ENCODE measurements at regions not wholly inside any gene's neighbourhood (a gene's known extent, or its start where the extent isn't known, plus 50 kb on each side); places are given as distances from the start of the nearest gene placed in this dataset.

GRCh38 chr13:97057176-97057575 is 62.9 kb upstream of the OXGR1 start:
- no peak for DNase-seq (ENCODE audit: low spot score)

DNA sequence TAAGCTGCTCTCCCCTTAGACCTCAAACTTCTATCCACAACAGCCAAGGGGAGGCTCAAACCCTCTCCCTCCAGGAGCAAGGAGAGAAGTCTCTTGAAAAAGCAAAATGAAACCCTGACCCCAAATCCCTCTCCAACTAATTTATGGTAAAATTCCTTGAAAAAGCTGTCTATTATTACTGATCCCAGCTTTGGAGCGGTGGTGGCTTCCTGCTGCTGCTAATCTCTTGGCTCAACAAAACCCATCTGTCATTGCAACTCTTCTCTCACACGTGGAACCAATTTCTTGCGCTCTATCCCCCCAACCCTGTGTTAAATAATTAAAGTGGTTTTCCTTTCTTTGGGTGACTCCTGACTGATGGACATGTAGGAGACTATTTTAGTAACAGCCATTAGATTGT is 64.1 kb upstream of the OXGR1 start:
- no peak for DNase-seq (ENCODE audit: low spot score)

DNA sequence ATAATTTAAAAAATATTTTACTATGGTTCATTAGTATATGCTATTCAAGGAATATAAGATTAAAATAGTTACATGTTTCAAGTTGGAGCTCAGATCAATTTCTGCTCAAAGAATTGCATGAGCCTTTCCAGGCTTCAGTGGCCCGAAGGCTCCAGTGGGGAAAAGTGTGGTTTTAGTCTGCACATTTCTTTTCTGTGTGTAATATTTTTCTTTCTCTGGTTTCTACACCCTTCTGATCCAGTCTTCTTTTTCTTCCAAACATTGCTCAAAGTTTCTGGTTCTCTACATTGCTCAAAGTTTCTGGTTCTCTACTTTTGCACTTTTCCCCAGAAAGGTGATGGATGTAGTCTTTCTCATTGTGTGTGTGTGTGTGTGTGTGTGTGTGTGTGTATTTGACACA is 64.7 kb upstream of the OXGR1 start:
- no peak for DNase-seq (ENCODE audit: low spot score)

GRCh38 chr13:97067017-97067895 is 73.0 kb upstream of the OXGR1 start:
- no peak for DNase-seq (ENCODE audit: low spot score)

DNA sequence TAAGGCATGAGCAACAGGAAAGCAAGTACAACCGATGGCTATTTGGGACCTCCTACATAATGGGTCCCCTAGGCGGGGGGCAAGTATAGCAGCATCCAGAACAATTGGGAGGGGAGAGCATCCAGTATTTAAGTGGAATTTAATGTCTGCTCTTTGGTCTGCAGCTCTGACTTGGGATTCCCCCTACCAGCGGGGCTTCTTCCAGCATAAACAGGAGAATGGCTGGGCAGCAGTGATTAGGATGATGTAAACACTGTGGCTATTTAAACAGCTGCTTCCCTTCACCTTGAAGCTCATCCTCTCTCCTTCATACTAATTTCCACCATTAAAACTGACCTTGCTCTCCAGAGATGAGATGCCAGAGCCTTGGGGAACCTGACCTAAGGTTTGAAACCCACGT is 73.9 kb upstream of the OXGR1 start:
- DNase-seq (ENCODE audit: low spot score) = no peak

DNA sequence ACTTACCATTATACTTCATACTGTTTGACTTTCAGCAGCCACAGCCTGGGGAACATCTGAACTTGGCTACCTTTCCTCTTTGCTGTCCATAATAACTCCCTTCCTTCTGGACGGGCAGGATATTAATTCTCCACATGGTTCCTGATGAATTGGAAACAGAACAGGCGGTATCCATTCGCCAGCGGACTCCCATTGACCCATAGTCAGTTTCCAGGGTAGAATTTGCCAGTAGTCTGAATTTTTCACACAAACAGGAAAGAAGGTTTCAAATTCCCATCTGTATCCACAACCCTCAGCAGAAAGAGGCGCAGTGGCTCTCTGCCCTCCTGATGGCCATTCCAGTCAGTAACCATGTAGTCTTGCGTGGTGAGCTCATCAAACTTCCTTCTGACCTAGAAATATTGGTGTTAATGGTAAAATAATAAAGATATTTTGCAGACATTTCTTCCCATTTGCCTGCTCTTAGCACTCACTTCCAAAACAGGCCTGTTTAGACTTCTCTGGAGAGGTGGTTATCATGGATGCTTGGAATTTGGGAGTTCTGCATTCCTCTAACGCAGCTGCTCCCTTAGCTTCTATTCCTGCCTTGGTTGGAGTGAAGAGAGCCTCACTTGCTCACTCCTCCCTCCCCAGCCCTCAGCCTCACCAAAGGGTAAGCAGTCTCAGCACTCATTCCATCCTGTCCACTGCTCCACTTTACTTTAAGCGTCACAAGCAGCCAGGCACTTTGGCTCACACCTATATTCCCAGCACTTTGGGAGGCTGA is 75.0 kb upstream of the OXGR1 start:
- no peak for DNase-seq (ENCODE audit: low spot score)

- no peak for DNase-seq (ENCODE audit: low spot score)
Measured at GRCh38 chr13:97072297-97072696, 78.0 kb upstream of the OXGR1 start.

- DNase-seq (ENCODE audit: low spot score) = no peak
Measured at GRCh38 chr13:97074618-97075017, 80.3 kb upstream of the OXGR1 start.

DNA sequence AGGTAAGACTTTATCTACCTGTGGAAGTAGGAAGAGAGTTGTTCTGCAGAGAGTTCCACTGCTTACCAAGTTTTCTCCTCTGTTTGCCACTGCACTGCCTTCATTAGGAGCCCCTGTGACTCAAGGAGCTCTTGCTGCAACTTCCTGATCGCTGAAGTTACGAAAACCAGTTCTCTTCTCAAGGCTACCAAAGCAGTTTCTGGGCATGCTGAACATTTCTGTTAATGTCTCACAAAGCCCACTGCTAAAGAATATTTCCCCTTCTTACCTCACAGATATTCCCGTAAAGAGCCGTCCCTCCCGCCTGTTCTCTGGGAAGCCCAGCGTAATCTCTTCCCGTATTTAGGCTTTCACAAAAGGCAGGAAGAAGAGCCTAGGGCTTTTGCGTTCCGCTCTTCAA is 82.6 kb upstream of the OXGR1 start:
- DNase-seq (ENCODE audit: low spot score) = no peak

GRCh38 chr13:97077341-97077740 is 83.1 kb upstream of the OXGR1 start:
- no peak for DNase-seq (ENCODE audit: low spot score)

GRCh38 chr13:97079726-97080125 is 85.5 kb upstream of the OXGR1 start:
- no peak for DNase-seq (ENCODE audit: low spot score)

GRCh38 chr13:97082461-97083207 is 88.4 kb upstream of the OXGR1 start:
- DNase-seq (ENCODE audit: low spot score) = no peak

- DNase-seq (ENCODE audit: low spot score) = no peak
Measured at GRCh38 chr13:97091196-97091595, 96.9 kb upstream of the OXGR1 start.

GRCh38 chr13:97100821-97101220 is 106.5 kb upstream of the OXGR1 start:
- no peak for DNase-seq (ENCODE audit: low spot score)

DNA sequence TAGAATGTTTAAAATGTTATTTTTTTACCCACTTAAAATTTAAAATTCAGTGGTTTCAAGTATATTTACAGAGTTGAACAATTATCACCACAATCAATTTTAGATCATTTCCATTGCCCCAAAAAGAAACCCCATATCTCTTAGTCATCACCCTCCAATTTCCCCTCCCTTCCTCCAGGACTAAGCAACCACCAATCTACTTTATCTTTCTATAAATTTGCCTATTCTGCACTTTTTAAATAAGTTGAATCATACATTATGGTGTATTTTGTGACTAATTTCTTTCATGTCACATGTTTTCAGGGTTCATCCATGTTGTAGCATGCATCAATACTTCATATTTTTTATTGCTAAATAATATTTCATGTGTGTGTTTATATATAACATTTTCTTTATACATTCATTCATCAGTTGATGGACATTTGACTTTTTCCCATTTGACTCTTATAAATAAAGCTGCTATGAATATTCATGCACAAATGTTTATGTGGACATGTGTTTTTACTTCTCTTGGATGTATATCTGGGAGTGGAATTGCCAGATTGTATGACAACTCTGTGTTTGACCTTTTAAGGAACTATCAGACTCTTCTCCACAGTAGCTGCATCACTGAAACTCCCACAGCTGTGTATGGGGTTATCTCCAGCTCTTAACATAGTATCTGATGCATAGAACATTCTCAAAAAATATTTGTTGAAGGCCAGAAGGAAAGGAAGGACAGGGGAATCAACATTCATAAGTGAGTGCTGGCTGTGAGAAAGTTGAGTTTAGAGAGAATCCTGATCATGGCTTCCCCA is 107.8 kb upstream of the OXGR1 start:
- DNase-seq (ENCODE audit: low spot score) = no peak

GRCh38 chr13:97106323-97106722 is 112.0 kb upstream of the OXGR1 start:
- no peak for DNase-seq (ENCODE audit: low spot score)

DNA sequence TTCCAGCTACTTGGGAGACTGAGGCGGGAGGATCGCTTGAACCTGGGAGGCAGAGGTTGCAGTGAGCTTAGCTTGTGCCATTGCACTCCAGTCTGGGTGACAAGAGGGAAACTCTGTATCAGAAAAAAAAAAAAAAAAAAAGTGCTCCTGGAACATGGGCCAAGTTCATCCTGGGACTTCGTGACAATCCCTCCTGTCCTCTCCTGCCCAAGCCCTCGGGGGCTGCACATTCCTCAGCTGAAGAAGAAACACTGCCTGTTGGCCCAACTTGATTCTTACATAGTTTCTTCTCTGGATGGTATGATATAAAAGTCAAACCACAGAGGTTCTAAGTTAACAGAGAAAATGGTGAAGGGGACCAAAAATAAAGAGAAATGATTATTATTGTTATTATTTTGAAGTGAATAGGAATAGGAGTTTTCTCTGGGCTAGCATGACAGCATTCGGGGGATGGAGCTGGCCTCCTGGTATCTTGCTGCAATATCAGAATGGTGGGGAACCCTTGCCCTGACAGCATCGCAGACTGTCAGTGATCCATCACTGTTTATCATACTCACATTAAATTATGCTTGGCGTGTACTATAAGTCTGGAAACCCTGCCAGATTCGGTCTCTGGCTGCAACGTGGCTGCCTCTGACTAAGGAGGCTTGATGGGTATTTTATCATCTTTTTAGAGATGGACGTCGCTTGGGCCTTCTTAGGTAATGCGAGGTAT is 113.7 kb upstream of the OXGR1 start:
- no peak for DNase-seq (ENCODE audit: low spot score)

- DNase-seq (ENCODE audit: low spot score) = no peak
Measured at GRCh38 chr13:97108530-97108900, 113.6 kb upstream of the MBNL2 start.

GRCh38 chr13:97109256-97109655 is 112.9 kb upstream of the MBNL2 start:
- no peak for DNase-seq (ENCODE audit: low spot score)

DNA sequence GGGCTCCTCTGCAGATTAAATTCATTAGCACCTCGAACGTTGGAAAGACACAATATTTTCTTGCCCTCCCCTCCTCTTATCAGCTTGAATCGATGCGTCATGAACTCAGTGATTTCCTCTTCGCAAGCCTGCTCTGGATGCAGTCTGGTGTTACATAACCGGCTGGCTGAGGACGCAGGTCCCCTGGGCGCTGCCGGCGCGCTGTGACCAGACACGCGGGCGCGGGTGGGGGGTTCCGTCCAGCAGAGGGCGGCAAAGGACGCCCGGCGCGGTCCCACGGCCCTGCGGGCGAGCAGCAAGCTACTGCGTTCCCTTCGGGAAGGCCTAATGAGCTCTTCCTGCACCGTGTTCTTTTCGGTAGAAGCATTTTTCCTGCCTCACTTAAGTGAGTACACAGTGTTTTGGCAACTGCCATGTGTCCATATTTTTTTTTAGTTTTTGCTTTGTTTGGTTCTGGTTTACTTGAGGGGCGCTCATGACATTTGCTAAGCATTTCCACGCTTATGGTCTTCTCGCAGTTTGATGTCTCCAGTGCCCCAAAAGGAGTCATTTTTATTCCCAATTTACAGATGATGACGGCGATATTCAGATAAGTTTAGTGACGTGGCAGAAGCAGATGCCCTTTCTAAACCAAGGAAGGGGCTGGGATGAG is 112.2 kb upstream of the MBNL2 start:
- DNase-seq (ENCODE audit: low spot score) = peak; percentile 84

- DNase-seq (ENCODE audit: low spot score) = no peak
Measured at GRCh38 chr13:97110936-97111335, 111.2 kb upstream of the MBNL2 start.

Data from germinal center (tissue), 1 donor.